GM12878 (cell line): ENCODE measurements at regions not wholly inside any gene's neighbourhood (a gene's known extent, or its start where the extent isn't known, plus 50 kb on each side); places are given as distances from the start of the nearest gene placed in this dataset.

Experiments used
- EP300 ChIP-seq, 2 experiments: fragments of 150-350 bp in 1 of 2; IDR thresholded peaks; 2 replicates each; pipeline ENCODE4 v1.6.1; 2011 to 2012; ENCODE audit warnings: low read depth in 2 of 2, low read length in 2 of 2, borderline replicate concordance in 1 of 2, improper control_type of control experiment in 1 of 2, inconsistent platforms in 1 of 2; ENCODE audit not compliant: control insufficient read depth in 1 of 2
- POU2F2 ChIP-seq: IDR thresholded peaks from 3 replicates; pipeline ENCODE4 v1.6.1; 2011; ENCODE audit warnings: low read depth, mild to moderate bottlenecking, low read length, borderline replicate concordance
- RAD21 ChIP-seq: IDR thresholded peaks from 2 replicates; pipeline ENCODE4 v1.6.1; 2011; ENCODE audit warnings: mild to moderate bottlenecking, low read depth, low read length, moderate library complexity; ENCODE audit not compliant: insufficient read depth
- TAF1 ChIP-seq: IDR thresholded peaks from 2 replicates; pipeline ENCODE4 v1.6.1; 2011; ENCODE audit warnings: mild to moderate bottlenecking, low read depth, low read length, borderline replicate concordance
- TF ChIP-seq, protein P1 (sequence below), 3 experiments: IDR thresholded peaks in 2 of 3; conservative IDR thresholded peaks in 1 of 3; 2 replicates each; pipeline ENCODE4 v1.5.1; 2011; ENCODE audit warnings: low read depth in 3 of 3, low read length in 3 of 3, mild to moderate bottlenecking in 3 of 3, control low read depth in 2 of 3, moderate library complexity in 2 of 3, inconsistent platforms in 1 of 3, mixed read lengths in 1 of 3; ENCODE audit not compliant: control insufficient read depth in 2 of 3, insufficient read depth in 1 of 3; ENCODE audit errors: extremely low read depth in 1 of 3
- TF ChIP-seq, protein P2 (sequence below): IDR thresholded peaks from 2 replicates; pipeline ENCODE4 v1.6.1; 2012; ENCODE audit warnings: mild to moderate bottlenecking, low read depth, low read length

DNA sequence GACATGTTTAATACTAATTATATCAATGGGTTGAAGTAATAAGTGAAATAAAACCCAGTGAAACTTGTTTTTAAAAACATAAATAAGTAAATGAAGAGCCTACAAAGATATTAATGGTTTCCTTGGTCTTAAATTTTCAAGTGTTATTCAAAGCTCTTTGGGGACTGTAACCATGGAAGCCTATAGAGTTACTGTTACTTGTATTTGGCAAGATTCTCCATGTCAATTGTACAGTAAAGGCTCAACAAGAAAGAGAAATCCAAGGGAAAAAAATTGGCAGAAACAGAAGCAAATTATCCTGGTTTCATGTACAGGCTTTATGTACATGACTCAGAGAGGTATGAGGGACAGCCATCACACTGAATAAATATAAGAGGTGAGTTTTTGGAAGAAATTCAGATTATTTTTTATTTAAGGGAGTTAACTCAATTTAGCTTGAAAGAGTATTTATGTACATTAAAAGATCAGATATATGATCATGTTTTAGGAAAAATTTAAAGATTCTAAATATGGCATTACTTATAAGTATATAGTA, 151.1 kb upstream of the HMGA2 start:
- TF ChIP-seq, protein P1, sequence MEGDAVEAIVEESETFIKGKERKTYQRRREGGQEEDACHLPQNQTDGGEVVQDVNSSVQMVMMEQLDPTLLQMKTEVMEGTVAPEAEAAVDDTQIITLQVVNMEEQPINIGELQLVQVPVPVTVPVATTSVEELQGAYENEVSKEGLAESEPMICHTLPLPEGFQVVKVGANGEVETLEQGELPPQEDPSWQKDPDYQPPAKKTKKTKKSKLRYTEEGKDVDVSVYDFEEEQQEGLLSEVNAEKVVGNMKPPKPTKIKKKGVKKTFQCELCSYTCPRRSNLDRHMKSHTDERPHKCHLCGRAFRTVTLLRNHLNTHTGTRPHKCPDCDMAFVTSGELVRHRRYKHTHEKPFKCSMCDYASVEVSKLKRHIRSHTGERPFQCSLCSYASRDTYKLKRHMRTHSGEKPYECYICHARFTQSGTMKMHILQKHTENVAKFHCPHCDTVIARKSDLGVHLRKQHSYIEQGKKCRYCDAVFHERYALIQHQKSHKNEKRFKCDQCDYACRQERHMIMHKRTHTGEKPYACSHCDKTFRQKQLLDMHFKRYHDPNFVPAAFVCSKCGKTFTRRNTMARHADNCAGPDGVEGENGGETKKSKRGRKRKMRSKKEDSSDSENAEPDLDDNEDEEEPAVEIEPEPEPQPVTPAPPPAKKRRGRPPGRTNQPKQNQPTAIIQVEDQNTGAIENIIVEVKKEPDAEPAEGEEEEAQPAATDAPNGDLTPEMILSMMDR (IDR thresholded peaks at IDR 0.05 in 2 of 3, conservative IDR thresholded peaks at IDR 0.05 in 1 of 3; ENCODE audit: control insufficient read depth in 2 of 3, extremely low read depth in 1 of 3, insufficient read depth in 1 of 3, low read depth in 3 of 3, low read length in 3 of 3): no peak
- no peak for TF ChIP-seq POU2F2
- no peak for TF ChIP-seq TAF1
- TF ChIP-seq, protein P2, sequence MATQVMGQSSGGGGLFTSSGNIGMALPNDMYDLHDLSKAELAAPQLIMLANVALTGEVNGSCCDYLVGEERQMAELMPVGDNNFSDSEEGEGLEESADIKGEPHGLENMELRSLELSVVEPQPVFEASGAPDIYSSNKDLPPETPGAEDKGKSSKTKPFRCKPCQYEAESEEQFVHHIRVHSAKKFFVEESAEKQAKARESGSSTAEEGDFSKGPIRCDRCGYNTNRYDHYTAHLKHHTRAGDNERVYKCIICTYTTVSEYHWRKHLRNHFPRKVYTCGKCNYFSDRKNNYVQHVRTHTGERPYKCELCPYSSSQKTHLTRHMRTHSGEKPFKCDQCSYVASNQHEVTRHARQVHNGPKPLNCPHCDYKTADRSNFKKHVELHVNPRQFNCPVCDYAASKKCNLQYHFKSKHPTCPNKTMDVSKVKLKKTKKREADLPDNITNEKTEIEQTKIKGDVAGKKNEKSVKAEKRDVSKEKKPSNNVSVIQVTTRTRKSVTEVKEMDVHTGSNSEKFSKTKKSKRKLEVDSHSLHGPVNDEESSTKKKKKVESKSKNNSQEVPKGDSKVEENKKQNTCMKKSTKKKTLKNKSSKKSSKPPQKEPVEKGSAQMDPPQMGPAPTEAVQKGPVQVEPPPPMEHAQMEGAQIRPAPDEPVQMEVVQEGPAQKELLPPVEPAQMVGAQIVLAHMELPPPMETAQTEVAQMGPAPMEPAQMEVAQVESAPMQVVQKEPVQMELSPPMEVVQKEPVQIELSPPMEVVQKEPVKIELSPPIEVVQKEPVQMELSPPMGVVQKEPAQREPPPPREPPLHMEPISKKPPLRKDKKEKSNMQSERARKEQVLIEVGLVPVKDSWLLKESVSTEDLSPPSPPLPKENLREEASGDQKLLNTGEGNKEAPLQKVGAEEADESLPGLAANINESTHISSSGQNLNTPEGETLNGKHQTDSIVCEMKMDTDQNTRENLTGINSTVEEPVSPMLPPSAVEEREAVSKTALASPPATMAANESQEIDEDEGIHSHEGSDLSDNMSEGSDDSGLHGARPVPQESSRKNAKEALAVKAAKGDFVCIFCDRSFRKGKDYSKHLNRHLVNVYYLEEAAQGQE: no peak
- no peak for TF ChIP-seq RAD21
- TF ChIP-seq EP300 (IDR thresholded peaks at IDR 0.05; ENCODE audit: borderline replicate concordance in 1 of 2, control insufficient read depth in 1 of 2, low read depth in 2 of 2, low read length in 2 of 2): no peak
